ENCODE measurements at regions not wholly inside any gene's neighbourhood (a gene's known extent, or its start where the extent isn't known, plus 50 kb on each side); places are given as distances from the start of the nearest gene placed in this dataset.
A peak's percentile ranks its signal among the peaks of the same experiment; 100 is the strongest.
"Not testable (repeated sequence)": the region's sequence is repeated elsewhere in the genome, so short reads cannot be mapped to it uniquely, and the experiment has no call there.

DNA sequence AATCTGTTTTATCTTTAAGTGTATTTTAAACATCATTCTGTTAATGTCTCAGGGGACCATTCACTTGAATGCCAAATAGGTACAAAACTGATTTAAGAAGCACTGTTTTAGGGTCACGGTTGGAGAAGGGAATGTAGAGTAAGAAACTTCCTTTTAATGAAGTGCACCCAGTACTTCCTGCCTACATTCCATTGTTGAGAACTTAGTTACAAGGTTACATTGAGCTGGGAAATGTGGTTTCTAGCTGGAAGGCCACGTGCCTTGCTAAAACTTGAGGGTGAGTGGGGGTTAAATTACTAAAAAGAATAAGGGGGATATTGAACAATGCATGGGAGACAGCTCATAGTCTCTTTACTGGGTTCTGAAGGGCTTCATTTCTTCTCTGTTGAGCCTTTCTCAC lies 78.3 kb upstream of the TBC1D5 start:
- FAIRE-seq (no peak), DNase-seq (ENCODE audit: insufficient read length, low spot score) (no peak)

DNA sequence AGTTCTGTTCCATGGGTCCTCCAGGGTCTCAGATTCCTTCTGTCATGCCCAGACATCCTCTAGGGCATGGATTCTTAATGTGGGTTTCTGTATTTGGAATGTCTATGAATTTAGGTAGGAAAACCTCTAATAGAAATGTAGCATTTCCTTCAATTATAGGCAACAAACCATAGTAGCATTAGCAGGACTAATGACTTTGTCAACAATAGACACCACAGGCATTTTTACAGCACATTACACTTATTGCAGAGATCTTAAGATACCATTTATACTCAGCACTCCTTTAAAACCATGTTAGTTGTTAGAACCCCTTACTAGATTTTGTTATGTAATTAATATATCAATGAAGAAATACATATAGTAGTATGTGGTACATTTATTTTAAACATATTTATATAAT lies 77.8 kb upstream of the TBC1D5 start:
- DNase-seq (ENCODE audit: insufficient read length, low spot score) (no peak), FAIRE-seq (no peak)

- not testable (repeated sequence) for FAIRE-seq; DNase-seq (ENCODE audit: insufficient read length, low spot score)
Measured at GRCh38 chr3:17817973-17818372, 75.5 kb upstream of the TBC1D5 start.

DNA sequence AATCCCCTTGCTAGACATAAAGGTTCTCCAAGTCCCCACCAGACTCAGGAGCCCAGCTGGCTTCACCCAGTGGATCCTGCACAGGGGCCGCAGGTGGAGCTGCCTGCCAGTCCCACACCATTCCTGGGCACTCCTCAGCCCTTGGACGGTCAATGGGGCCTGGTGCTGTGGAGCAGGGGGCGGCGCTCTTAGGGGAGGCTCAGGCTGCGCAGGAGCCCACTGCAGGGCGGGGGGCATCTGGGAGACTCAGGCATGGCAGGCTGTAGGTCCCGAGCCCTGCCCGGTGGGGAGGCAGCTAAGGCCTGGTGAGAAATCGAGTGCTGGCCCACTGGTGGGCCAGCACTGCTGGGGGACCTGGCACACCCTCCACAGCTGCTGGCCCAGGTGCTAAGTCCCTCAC lies 75.1 kb upstream of the TBC1D5 start:
- DNase-seq (ENCODE audit: insufficient read length, low spot score) = no peak
- no peak for FAIRE-seq

DNA sequence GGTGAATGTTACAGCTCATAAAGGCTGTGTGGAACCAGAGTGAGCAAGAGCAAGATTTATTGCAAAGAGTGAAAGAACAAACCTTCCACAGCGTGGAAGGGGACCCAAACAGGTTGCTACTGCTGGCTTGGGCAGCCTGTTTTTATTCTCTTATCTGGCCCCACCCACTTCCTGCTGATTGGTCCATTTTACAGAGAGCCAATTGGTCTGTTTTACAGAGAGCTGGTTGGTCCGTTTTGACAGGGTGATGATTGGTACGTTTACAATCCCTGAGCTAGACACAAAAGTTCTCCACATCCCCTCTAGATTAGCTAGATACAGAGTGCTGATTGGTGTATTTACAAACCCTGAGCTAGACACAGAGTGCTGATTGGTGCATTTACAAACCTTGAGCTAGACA lies 74.4 kb upstream of the TBC1D5 start:
- FAIRE-seq; DNase-seq (ENCODE audit: insufficient read length, low spot score): not testable (repeated sequence)

DNA sequence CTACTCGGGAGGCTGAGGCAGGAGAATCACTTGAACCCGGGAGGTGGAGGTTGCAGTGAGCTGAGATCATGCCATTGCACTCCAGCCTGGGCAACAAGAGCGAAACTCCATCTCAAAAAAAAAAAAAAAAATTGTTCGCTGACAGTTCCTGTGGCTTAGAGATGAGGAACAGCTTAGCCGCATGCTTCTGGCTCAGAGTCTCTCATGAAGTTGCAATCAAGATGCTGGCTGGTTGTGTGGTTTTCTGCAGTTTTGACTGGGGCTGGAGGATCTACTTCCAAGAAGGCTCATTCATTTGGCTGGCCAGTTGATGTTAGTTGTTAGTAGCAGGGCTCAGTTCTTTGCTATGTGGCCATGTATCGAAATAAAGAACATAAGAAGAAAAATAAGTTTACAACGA lies 69.9 kb upstream of the TBC1D5 start:
- FAIRE-seq; DNase-seq (ENCODE audit: insufficient read length, low spot score): not testable (repeated sequence)

DNA sequence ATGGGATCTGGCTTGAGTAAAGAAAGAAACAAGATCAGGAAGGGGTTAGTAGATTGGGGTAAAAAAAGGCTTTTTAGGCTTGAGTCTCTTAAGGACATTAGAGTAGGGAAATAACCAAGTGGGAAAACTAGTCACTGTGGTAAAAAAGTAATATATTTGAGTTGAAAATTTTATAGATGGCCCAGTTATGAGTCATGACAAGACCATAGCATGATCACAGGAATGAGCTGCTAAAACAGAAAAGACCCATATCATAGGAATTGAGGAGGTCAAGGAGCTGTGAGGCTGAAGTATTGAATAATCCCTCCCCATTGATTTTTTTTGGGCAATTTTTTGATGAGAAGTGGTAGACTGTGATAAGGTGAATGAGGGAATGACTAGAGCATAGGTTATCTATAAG lies 69.2 kb upstream of the TBC1D5 start:
- FAIRE-seq (no peak), DNase-seq (ENCODE audit: insufficient read length, low spot score) (no peak)

- FAIRE-seq = no peak
Measured at GRCh38 chr3:17810759-17811158, 68.3 kb upstream of the TBC1D5 start.

DNA sequence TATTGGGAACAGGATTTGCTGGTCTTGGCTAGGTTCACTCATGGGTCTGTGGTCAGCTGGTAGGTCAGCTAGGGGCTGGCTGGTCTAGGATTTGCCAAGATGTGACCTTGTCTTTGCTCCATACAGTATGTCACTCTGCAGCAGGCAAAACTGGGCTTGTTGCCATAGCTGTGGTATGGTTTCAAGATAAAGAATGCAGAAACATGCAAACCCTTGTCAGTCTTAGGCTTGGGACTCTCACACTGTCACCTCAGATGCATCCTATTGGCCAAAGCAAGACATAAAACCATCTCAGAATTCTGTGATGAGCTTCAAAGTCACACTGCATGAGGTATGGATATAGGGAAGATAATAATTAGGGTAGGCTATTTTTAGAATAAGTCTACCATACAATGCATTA lies 66.6 kb upstream of the TBC1D5 start:
- DNase-seq (ENCODE audit: insufficient read length, low spot score) (no peak), FAIRE-seq (no peak)

More at GRCh38 chr3:17810759-17811158, 68.3 kb upstream of the TBC1D5 start:
- peak; percentile 9 for DNase-seq (ENCODE audit: insufficient read length, low spot score)

DNA sequence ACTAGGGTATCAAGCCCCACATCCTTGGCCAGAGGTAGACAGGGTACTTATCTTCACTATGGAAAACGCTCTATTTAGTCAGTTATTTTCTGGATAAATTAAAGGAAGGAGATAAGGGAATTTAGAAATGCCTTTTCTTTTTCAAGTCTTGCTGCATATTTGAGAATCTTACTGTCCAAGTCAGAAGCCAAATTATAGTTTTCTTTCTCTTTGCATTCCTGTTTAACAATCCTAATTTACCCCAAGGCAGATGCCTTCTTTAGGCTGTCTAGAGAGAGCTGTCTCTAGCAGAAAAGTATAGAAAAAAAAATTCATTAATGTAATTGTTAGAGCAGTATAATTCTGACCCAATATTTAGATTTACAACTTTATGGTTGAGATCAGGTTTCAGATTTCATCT lies 64.4 kb upstream of the TBC1D5 start:
- DNase-seq (ENCODE audit: insufficient read length, low spot score) = no peak
- no peak for FAIRE-seq

DNA sequence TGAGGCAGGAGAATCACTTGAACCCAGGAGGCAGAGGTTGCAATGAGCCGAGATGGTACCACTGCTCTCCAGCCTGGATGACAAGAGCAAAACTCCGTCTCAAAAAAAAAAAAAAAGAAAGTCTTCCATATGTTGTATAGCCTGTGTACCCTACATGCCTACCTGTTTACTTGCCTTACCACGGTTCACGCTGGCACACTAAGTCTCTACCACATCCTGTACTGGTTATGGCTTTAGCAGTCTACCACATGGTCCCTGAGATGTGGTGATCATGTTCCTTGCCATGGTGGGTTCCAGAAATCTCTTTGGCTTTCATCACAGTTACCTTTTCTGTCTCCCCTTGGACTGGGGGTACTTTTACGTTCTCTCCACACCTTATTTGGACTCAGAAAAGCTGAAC lies 63.8 kb upstream of the TBC1D5 start:
- DNase-seq (ENCODE audit: insufficient read length, low spot score) (no peak), FAIRE-seq (no peak)

GRCh38 chr3:17805461-17805940 lies 63.1 kb upstream of the TBC1D5 start:
- DNase-seq (ENCODE audit: insufficient read length, low spot score) (no peak), FAIRE-seq (no peak)

DNA sequence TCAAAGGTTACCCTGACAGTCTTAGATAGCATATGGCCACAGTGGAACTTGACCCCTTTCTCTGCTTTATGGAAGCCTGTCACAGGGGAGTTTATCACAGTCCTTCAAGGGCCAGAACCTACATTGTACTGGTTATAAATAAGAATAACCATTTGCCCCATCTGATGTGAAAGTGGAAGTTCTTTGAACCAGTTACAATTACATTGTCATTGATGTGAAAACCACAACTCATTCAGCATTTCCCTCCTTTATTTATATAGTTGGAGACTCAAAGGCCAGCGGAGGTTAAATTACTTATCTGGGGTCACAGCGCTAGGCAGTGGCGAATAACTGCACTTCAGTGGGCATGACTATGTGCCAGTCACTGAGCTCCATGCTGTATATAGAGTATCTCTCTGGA lies 60.5 kb upstream of the TBC1D5 start:
- DNase-seq (ENCODE audit: insufficient read length, low spot score) (no peak), FAIRE-seq (no peak)

- DNase-seq (ENCODE audit: insufficient read length, low spot score) (no peak), FAIRE-seq (no peak)
Measured at GRCh38 chr3:17801131-17801530, 58.7 kb upstream of the TBC1D5 start.

DNA sequence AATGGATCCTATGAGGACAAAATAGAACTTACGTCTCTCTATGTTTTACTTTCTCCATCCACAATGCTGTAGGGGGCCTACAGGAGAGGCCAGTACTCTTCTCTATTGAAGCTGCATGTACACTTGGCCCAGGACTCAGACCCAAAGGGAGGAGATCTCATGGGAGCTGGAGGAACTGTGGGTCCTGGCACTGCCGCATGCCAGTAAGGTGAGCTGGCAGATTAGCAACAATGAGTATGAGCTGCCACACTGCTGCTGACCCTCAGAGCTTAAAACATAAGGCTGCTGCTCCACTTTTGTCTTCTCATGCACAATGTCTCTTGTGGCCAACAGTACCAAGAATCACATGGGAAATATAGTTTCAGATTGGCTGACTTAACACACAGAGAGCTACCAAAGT lies 57.8 kb upstream of the TBC1D5 start:
- peak; percentile 25 for DNase-seq (ENCODE audit: insufficient read length, low spot score)
- FAIRE-seq = no peak

GRCh38 chr3:17799312-17799711 lies 56.9 kb upstream of the TBC1D5 start:
- FAIRE-seq (no peak), DNase-seq (ENCODE audit: insufficient read length, low spot score) (no peak)

DNA sequence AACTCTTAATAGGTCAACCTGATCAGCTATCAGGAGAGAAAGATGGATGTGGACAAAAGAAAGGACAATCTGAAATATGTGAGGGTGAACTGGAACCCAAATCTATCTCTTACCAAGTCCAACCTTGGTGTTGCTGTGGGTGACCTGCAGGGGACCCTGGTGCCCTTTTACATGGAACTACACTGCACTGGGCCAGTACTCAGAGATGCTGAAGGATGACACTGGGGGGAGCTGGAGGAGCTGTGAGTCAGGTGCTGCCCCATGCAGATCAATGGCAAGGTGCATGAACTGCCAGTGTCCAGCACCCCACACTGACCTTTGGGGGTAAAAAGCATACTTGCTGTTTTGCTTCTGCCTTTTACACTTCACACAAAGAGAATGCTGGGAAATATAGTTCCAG lies 55.6 kb upstream of the TBC1D5 start:
- FAIRE-seq (no peak), DNase-seq (ENCODE audit: insufficient read length, low spot score) (no peak)

GRCh38 chr3:17795711-17796110 lies 53.3 kb upstream of the TBC1D5 start:
- no peak for FAIRE-seq
- DNase-seq (ENCODE audit: insufficient read length, low spot score) = no peak

DNA sequence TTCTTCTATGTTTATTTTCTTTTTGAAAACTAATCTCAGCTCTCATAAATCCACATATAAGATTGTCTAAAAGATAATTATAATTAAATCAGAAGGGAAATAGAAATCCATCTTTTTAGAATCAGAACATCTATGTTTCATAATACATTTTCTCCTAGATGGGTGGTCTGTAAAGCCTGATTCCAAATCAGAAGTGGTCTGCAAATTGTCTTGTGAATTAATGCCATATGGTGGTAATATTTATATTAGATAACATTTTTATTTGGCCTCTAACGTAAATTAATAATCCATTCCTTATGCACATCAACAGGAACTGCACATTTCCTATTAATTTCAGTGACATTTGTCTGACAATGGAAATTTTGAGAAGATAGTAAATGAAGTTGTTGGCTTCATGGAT lies 52.8 kb upstream of the TBC1D5 start:
- no peak for DNase-seq (ENCODE audit: insufficient read length, low spot score)

DNA sequence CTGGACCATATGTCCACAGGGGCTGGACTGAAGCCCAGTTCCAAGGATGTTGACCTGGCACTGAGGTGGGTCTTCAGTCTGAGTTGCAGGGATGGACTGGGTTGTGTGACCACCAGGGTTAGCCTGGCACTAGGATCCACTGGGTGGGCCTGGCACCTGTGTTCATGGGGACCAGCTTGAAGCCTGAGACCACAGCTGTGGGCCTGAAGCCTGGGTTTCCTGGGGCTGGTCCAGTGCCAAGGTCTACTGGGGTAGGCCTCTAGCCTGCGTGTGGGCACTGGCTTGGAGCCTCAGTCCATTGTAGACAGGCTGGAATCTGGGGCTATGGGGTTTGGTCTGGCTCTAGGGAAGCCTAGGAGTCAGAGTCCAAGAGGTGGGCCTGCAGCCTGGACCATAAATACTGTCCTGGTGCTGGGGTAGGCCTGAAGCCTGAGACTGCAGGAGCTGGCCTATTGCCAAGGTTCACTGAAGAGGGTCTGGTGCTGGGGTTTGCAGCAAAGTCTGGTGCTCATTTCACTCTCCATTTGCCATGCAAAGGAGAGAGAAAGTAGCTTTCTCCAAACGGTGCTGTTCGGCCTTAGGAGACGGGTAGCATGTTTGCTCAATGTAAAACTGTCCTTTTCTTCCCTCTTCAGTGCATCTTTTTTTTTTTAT lies 51.2 kb upstream of the TBC1D5 start:
- DNase-seq (ENCODE audit: insufficient read length, low spot score) (no peak), FAIRE-seq (no peak)

More for the DNA sequence above, 52.8 kb upstream of the TBC1D5 start:
- no peak for FAIRE-seq
